HG03280 (cell line): ENCODE measurements at regions not wholly inside any gene's neighbourhood (a gene's known extent, or its start where the extent isn't known, plus 50 kb on each side); places are given as distances from the start of the nearest gene placed in this dataset.
"Not testable (repeated sequence)": the region's sequence is repeated elsewhere in the genome, so short reads cannot be mapped to it uniquely, and the experiment has no call there.

Source experiments
- ATAC-seq: cut with Tn5 transposase; IDR thresholded peaks from one replicate; pipeline ENCODE4 v1.9.1; 2021; ENCODE audit warnings: mild to moderate bottlenecking, moderate library complexity; ENCODE audit not compliant: unreplicated experiment

GRCh38 chr10:63077800-63078199, 55.3 kb upstream of the NRBF2 start:
- ATAC-seq = no peak

GRCh38 chr10:63072951-63073350, 60.2 kb upstream of the NRBF2 start:
- ATAC-seq = no peak

- ATAC-seq = no peak
Measured at GRCh38 chr10:63071145-63071544, 62.0 kb upstream of the NRBF2 start.

- no peak for ATAC-seq
Measured at GRCh38 chr10:63069318-63069717, 63.8 kb upstream of the NRBF2 start.

- no peak for ATAC-seq
Measured at GRCh38 chr10:63068246-63068645, 64.9 kb upstream of the NRBF2 start.

- no peak for ATAC-seq
Measured at GRCh38 chr10:63066606-63067005, 66.5 kb upstream of the NRBF2 start.

- ATAC-seq = no peak
Measured at GRCh38 chr10:63064706-63065105, 68.4 kb upstream of the NRBF2 start.

- ATAC-seq = no peak
Measured at GRCh38 chr10:63058236-63058635, 74.9 kb upstream of the NRBF2 start.

- no peak for ATAC-seq
Measured at GRCh38 chr10:63057509-63057908, 75.6 kb upstream of the NRBF2 start.

- no peak for ATAC-seq
Measured at GRCh38 chr10:63055705-63056104, 77.4 kb upstream of the NRBF2 start.

GRCh38 chr10:63054889-63055611, 78.1 kb upstream of the NRBF2 start:
- ATAC-seq = no peak

GRCh38 chr10:63052083-63052482, 81.0 kb upstream of the NRBF2 start:
- ATAC-seq = no peak

- no peak for ATAC-seq
Measured at GRCh38 chr10:63042256-63042655, 90.9 kb upstream of the NRBF2 start.

- not testable (repeated sequence) for ATAC-seq
Measured at GRCh38 chr10:63033616-63034185, 99.4 kb upstream of the NRBF2 start.

GRCh38 chr10:63030536-63030935, 102.6 kb upstream of the NRBF2 start:
- no peak for ATAC-seq

GRCh38 chr10:63027531-63027930, 105.6 kb upstream of the NRBF2 start:
- ATAC-seq = no peak

GRCh38 chr10:63021225-63021624, 111.9 kb upstream of the NRBF2 start:
- ATAC-seq = no peak

- ATAC-seq = no peak
Measured at GRCh38 chr10:63013755-63014154, 119.4 kb upstream of the NRBF2 start.

GRCh38 chr10:63012623-63013022, 120.5 kb upstream of the NRBF2 start:
- ATAC-seq = no peak

- ATAC-seq = no peak
Measured at GRCh38 chr10:63010203-63010602, 122.9 kb upstream of the NRBF2 start.

- ATAC-seq = no peak
Measured at GRCh38 chr10:63008491-63008890, 124.6 kb upstream of the NRBF2 start.

GRCh38 chr10:63007112-63007511, 126.0 kb upstream of the NRBF2 start:
- no peak for ATAC-seq

GRCh38 chr10:63005246-63005645, 127.9 kb upstream of the NRBF2 start:
- ATAC-seq = no peak
